Activated T-cell treated with anti-CD3 and anti-CD28 coated beads, Interleukin-2, amount 50 U/mL, for 1 hour (primary cell): ENCODE measurements at regions not wholly inside any gene's neighbourhood (a gene's known extent, or its start where the extent isn't known, plus 50 kb on each side); places are given as distances from the start of the nearest gene placed in this dataset.

ENCODE experiments used
- DNase-seq: peaks from one replicate; pipeline ENCODE4 v3.0.0-alpha.2; 2020

DNA sequence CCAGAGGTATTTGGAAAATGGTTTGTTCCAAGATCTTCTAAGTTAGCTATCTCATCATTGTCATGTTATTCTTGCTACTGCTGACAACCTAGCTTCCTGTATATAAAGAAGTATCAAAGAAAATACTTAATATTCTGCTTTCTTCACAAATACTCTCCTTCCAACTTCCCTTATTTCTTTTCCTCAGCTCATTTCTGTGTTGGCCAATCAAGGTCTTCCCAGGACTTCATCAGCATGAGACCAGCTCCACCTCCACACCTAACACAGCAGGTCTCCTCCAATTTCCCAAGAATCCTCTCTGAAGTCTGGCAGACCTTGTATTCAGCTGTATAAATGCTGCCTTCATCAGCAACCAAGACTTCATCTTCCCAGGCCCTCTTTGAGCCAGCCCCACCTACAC is 538.6 kb upstream of the JARID2 start:
- DNase-seq, result no peak

DNA sequence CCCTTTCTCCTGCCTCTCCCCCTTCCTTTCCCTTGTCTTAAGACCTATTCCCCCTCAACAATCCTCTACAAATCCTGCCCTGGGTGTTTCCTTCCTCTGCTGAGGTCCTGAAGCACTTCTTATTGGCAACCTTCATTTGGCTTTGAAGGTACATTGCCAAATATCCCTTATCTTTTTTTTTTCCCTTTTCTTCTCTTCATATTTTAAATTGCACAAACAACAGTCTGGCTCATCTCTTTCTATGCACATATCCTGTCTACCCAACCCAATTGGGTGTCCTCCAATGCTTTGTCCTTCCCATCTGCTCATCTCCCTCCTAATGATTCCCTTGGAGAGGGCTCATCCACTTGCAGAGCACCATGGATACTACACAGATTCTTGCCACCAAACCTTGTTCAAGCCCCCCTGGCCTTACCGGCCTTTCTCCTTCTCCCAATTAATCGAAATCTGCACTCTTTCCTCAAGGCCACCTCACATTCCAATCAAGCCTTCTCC is 537.9 kb upstream of the JARID2 start:
- DNase-seq, result no peak

DNA sequence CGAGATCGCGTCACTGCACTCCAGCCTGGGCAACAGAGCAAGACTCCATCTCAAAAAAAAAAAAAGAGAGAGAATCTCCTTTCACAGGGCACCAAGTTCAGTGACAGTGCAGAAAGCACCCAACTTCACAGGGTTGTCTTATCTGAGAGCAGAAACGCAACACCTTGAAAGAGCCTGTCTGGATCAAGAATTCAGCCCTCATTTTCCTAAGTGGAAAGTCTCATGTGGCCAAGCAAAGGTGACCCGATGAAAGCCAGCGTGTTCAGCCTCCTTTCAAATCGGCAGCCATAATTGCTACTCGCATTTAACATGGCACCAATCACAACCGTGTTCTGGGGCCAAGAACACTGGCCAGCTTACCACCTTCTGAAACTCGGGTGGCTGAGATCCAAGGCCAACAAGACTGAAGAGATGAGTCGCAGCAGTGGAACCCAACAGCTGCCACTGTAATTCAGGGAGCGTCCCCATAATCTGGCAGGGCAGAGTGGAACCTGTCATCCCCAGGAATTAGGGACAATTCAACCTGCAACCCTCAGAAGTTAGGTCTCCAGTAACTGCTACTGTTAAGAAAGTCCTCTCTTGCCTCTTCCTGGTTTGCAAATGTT is 536.7 kb upstream of the JARID2 start:
- no peak for DNase-seq

DNA sequence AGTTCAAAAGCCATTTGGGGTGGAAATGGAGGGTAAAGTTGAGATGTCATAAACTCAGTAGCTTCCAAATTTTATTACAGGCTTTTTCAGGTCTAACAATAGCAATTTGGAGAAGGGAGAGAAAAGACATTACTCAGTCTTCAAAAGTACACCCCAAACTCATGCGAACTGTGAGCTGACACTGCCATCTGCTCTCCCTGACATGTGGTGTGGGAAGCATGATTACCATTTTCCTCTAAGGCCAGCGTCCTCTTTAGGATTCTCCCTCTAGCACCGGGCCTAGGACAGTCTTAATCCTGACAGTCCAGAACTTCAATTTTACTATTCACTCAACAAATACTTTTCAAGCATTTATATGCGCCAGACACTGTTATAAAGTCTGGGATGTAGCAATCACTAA is 536.0 kb upstream of the JARID2 start:
- no peak for DNase-seq

DNA sequence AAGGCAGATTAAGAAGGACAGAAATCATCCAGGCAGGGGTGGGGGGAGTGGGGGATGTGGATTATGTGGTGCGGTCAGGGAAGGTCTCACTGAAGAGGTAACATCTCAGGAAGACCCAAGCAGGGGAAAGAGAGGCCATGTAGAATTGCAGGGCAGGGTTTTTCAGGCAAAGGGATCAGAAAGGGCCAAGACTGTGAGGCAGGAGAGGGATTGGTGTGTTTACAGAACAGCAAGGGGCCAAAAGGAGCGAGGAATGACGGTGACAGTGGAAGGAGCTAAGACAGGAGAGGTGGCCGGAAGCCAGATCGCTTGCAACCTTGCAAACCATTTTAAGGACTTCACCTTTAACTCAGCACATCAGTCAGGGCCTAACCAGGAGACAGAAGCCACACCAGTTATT is 535.4 kb upstream of the JARID2 start:
- DNase-seq, result no peak

DNA sequence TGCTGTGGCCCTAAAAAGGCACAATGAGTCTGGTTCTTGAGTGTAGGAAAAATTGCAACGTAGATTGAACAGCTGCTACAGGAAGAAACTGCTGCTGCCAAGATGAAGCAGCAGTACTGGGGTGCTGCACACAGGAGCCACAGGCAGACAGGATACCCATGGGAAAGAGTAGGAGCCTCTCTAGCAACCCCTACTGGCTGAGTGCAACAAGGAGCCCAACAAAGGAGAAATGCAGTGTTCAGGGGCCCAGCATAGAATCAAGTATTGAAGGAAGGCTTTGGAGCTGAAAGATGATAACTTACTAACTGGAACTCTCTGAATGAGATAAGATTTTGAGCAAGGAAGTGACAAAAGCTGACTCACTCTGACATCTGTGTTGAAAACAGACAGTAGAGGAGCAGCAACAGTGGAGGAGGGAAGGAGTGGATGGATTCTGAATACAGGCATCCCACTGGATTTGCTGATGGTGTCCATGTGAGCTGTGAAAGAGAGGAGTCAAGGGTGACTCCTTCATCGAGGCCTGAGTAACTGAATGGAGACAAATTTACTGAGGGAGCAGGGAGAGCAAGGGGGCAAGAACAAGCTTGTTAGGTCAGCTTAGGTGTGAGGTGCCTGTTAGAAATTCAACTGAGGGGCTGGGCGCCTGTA is 534.7 kb upstream of the JARID2 start:
- no peak for DNase-seq

DNA sequence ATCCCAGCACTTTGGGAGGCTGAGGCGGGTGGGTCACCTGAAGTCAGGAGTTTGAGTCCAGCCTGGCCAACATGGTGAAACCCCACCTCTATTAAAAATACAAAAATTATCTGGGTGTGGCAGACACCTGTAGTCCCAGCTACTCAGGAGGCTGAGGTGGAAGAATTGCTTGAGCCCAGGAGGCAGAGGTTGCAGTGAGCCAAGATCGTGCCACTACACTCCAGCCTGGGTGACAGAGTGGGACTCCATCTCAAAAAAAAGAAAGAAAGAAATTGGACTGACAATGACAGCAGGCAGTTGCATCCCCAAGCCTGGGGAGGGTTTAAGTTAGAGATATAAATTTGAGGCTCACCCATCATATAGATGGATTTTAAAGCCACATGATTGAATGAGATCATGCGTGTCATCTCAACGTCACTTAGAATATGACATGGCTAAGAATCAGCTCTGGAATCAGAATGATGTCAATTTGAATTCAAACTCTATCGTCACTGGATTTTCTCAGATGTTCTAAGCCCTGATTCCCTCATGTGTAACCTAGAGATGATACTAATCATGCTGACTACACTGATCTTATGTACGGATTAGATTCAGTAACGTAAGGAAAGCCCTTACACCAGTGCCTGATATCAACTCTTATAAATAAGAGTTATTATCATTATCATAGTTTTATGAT is 534.0 kb upstream of the JARID2 start:
- no peak for DNase-seq

DNA sequence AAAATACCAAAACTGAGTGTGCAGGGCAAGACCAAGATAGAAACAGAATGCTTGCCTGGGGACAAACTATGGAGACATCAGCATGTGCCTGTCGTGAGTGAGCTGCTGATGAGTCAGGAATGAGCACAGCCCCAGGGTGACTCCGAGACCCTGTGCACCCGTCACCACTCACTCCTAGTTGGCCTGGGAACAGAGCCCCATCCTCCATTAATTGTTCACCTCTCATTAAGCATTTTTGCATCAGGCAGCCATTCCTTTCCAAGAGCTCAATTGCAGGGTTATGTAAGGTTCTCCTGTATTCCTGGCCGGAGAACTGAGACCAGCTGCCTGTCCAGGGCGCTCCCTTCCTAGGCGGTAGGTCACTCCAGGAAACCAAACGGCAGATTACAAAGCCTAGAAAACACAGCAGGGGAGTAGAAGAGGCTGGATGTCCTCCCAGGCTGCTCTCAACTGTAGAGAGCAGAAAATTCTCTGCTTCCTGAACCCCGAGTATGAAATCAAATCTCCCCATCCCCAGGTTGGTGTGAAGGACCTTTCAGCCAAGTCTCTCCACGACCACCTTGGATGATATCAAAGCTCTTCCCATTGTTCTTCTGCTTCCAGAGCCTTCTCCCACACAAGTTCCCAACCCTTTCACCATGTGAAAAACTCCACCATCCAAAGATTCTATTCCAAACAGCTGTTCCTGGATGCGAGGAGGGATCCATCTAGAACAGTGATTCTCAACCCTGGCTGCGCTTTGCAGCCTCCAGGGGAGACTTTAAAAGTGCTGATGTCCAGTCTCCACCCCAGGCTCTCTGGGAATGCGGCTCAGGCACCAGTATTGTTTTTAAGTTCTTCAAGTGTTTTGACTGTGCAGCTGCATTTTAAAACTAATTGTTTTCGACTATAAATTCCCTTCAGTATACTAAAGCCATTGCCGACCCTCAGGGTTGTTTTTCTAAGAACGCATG is 532.6 kb upstream of the JARID2 start:
- DNase-seq, result no peak

DNA sequence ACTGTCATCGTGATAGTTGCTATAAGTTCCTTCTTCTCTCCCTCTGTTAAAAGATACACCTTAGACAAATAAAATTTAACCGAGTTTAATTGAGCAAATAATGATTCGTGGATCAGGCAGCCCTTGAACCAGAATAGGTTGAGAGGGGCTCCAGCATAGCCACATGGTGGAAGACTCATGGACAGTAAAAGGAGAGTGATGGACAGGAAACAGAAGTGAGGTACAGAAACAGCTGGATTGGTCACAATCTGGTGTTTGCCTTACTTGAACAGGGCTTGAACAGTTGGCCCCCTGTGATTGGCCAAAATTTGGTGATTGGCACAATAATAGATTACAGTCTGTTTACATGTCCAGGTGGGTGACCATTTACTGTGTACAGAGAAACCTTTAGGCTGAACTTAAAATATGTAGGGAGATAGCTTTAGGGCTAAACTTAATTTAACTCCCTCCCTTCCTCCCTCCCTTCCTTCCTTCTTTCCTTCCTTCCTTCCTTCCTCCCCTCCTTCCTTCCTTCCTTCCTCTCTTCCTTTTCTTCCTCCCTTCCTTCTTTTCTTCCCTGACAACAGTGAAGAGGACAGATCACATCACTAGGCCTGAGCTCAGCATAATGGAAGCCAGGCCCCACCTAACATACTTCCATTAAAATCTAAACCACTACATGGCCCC is 531.8 kb upstream of the JARID2 start:
- DNase-seq, result no peak

DNA sequence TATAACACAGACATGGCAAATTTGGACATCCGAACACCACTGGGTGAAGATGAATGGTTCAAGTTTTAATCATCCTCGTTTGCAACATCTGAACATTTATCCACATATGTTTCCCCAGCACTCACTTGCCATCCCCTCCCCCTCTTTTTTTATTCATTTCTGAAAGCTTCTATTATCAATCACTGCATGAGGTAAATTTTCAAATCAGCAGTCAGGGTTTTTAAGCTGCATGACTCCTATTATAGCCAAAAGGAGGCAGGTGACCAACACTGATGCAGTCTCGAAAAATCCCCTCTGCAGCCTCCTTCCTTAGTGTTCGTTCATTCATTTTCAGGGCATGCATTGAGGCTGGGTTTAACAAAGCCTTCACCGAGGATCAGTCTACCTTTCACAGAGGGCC is 530.8 kb upstream of the JARID2 start:
- no peak for DNase-seq

DNA sequence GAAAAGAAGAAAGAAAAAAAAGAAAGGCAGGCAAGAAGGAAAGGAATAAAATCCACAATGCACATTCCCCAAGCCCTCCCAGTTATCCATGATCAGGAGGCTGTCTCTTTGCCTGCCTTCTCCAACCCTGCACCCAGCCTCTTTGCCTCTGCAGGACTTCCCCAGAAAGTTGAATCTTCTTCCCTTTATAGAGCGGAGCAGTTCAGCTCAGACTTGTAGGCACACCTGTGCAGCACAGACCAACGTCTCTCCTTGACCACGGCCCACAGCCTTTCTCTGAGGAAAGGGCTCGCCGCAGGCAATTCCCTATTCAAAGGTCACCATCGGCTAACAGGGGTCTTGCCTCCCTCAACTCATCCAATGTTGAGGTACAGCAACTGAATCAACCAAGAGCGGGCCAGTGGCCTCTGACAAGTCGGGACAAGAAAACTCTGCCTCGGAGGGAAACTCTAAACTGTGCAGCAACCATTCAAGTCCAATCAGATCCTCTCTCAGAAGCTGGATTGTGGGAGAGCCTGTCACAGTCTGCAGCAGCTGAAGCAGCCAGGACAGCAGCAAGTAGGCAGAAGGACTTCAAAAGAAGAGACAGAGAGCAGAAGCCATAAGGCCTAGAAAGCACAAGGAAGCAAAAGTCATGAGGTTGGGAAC is 529.2 kb upstream of the JARID2 start:
- no peak for DNase-seq

DNA sequence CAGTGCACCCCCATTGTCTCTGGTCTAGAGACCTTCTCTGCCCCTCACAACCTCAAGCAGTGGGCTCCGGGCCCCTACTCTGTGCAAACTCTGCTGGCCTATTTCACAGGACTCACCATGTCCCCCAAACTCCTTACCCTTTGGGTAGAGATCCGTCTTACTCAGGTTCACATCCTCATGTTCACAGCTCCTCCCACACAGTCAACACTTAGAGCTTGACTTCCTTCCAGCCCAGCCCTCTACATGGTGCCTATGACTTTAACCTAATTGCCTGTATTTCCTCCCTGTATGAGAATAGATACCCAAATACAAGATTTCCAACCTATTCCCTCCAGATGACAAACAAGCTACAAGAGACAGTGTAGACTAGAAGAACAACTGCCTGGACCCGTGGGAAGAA is 528.6 kb upstream of the JARID2 start:
- no peak for DNase-seq

DNA sequence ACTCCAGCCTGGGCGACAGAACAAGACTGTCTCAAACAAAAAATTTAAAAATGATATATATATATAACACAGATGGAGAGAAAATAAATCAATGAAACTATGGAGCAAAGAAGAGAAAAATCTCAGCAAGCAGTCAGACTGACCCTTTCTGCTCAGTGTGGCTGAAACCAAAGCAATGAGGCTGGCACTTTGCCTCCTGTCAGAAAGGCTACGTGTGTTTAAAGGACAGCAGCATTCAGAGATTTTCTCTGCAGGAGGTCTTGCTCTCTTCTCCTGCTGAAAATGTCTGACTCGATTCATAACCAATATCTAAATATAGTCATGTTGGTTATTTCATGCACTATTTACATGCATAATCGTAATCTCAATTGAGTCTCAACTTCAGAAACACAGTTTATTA is 527.0 kb upstream of the JARID2 start:
- DNase-seq, result no peak

DNA sequence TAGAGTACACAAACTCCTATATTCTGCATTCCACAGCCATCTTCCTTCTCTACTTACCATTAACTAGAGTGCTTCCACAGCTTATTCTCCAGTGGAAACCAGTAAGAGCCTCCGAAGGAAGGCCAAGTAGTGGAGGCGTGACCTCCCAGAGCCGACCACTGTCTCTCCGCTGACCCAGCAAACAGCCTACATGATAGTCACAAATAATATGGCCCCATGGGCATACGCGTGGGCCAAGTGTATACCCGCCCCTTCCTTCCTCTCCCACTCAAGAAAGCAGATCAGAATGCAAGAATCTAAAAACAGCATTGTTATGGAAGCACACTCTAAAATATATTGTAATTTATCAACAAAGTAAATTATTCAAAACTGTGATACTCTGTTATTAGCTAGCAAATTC is 526.6 kb upstream of the JARID2 start:
- DNase-seq, result no peak

DNA sequence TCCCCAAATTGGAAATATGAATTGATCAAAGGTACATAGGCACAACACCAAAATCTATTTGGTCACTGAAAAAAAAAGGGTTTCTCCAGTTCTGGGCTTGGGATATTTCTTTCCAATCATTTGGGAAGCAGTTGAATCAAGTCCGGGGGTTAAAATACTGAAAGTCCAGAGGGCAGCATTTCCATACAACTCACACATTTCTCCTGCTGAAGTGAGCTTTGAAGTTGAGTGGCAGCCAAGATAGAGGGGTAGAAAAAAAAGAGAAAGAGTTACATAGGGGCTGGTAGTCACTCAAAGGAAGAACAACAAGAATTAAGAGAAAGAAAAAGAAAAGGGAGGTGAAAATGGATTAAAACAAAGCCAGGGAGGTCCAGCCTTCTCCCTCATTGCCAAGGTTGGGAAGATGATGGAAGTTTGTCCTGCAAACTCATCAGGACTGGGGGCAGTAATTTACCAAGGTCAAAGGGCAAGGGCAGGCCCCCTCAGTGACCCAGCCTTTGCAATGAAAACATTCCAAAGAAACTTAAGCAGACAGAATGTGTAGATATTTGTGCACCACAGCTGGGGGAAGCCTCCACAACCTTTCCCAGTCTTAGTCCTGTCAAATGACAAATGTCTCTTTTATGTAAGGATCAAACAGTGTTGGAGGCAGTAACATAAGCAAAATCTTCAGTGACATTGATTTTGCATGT is 525.3 kb upstream of the JARID2 start:
- DNase-seq, result no peak

DNA sequence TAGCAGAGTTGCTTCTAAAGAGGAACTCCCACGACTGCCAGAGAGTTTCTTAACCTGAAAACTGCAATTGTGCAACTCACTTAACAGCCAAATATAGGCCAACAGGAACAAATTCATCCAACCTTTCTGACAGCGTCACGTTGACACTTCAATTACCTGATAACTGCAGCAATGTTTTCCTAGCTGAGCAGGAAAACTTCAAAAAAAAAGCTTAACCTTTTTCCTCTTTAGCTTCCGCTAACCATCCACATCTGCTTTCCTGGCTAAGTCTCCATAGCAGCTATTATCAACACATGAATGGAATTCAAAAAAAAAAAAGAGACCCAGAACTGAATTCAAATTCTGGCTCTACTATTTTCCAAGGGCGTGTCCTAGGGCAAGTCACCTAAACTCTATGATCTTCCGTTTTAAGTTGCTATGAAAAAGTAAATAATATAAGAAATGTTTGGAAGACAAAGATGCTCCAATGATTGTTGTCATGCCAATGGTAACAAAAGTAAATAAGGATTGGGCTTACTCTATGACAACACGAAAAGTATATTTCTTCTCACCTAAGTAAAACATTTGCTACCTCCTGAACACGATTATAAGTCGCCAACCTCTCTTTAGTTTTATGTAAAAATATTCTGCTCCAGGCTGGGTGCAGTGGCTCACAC is 524.6 kb upstream of the JARID2 start:
- DNase-seq, result no peak

DNA sequence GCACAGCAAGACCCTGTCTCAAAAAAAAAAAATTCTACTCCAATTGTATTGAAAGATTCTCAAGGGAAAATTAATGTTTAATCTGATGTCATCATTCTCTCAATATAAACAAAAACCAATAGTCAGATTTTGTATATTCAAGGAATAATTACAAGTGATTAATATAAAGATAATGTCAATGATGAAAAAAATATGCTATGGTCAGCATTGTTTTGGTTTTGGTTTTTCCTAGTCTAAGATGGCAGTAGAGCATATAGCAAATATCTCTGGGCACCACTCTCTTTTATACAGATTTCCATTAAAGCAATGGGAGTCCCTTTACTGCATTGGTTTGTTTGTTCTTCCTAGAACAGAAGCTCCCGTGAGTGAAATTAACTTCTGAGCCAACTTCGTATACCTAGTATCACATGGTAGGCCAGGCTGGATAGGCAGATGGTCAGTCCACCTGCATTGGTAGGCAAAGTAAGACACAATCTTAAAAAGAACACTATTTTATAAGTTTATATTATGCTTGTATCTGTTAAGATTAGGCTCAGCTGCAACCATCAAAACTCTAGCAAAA is 523.8 kb upstream of the JARID2 start:
- no peak for DNase-seq

DNA sequence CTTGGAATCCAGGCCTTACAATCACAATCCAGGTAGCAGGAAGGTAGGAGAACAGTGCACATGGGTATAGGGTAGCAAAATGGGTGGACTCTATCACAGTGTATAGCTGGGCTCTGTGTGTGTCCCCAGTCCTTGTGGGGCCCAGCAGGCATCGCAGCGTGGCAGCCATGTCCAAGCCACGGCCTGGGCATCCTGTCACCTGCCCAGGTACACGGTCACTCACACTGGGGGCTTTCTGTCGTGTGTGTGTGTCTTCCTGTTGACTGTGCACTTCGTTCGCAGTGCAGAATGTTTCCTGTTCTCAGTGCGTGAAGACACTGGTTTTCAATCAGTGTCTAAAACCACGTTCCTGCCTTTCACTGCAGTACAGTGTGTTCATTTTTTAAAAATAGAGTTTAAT is 523.2 kb upstream of the JARID2 start:
- no peak for DNase-seq

DNA sequence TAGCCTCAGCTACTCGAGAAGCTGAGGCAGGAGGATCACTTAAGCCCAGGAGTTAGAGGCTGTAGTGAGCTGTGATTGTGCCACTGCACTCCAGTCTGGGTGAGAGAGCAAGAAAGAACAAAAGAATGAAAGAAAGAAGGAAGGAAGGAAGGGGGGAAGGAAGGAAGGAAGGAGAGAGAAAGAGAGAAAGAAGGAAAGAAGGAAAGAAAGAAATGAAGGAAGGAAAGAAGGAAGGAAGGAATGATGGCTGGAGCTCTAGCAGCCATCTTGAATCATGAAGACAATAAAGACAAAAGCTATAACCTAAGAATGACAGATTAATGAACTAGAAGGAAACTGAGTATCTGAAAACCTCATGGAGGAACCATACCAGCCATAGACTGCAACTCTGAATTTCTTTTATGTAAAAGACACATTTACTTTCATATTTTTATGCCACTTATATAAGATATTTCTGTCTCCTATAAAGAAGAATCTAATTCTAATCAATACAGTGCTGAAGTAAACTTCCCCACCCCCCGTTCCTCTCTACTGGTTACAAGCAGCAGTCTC is 522.3 kb upstream of the JARID2 start:
- DNase-seq, result no peak

DNA sequence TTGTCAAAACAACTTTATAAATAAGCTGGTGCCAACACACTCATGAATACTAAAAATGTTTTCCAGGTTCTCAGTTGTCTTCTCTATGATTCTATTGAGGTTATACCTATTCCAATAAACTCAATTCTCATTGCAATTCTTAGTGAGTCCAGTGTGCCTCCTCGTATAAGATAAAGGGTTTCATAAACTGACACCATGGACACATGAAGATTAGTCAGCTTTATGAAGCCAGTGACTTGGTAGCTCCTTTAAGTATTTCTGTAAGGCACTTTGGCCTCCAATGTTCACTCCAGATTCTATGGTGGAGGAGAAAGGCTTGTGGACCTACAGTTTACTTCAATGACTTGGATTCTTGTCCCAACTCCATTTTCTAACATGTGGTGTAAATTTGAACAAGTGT is 521.3 kb upstream of the JARID2 start:
- no peak for DNase-seq
